Hepatocyte (in vitro differentiated cells): ENCODE measurements at regions not wholly inside any gene's neighbourhood (a gene's known extent, or its start where the extent isn't known, plus 50 kb on each side); places are given as distances from the start of the nearest gene placed in this dataset.

Experiments
- EZH2 ChIP-seq: fragments of 200-600 bp; sonication (generic); IDR thresholded peaks from 2 replicates; pipeline ENCODE4 v1.6.1; 2016; ENCODE audit warnings: antibody characterized with exemption, mild to moderate bottlenecking, borderline replicate concordance
- EZH2phosphoT487 ChIP-seq: fragments of 200-600 bp; sonication (generic); IDR thresholded peaks from one replicate; pipeline ENCODE4 v1.6.1; 2018; ENCODE audit warnings: antibody characterized with exemption, mild to moderate bottlenecking, low read depth, moderate library complexity; ENCODE audit not compliant: unreplicated experiment, severe bottlenecking
- TF ChIP-seq, protein P1 (sequence below): fragments of 200-600 bp; sonication (generic); IDR thresholded peaks from 2 replicates; pipeline ENCODE4 v1.5.1; 2016; ENCODE audit warnings: antibody characterized with exemption, mild to moderate bottlenecking; ENCODE audit not compliant: poor library complexity

DNA sequence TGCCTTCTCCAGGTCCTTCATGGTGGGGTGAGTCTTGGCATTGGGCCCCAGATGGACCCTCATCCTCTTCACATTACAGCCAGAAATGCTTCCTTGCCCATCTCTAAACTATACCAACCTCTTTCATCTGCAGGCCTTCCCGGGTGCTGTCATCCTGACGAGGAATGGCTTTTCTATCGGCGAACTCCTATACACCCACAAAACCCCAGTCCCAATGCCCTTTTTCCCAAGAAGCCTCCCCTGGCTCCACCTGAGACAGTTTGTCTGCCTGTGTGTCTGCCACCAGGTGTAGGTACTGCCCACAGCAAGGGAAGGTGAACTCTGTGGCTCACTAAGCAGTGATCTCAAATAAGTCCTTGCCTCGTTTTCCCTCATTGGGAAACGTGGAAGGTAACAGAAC, 55.3 kb downstream of the PTPRS start:
- TF ChIP-seq, protein P1, sequence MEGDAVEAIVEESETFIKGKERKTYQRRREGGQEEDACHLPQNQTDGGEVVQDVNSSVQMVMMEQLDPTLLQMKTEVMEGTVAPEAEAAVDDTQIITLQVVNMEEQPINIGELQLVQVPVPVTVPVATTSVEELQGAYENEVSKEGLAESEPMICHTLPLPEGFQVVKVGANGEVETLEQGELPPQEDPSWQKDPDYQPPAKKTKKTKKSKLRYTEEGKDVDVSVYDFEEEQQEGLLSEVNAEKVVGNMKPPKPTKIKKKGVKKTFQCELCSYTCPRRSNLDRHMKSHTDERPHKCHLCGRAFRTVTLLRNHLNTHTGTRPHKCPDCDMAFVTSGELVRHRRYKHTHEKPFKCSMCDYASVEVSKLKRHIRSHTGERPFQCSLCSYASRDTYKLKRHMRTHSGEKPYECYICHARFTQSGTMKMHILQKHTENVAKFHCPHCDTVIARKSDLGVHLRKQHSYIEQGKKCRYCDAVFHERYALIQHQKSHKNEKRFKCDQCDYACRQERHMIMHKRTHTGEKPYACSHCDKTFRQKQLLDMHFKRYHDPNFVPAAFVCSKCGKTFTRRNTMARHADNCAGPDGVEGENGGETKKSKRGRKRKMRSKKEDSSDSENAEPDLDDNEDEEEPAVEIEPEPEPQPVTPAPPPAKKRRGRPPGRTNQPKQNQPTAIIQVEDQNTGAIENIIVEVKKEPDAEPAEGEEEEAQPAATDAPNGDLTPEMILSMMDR: no peak
- TF ChIP-seq EZH2 (no peak), EZH2phosphoT487 (no peak)
